ENCODE measurements at regions not wholly inside any gene's neighbourhood (a gene's known extent, or its start where the extent isn't known, plus 50 kb on each side); places are given as distances from the start of the nearest gene placed in this dataset.

DNA sequence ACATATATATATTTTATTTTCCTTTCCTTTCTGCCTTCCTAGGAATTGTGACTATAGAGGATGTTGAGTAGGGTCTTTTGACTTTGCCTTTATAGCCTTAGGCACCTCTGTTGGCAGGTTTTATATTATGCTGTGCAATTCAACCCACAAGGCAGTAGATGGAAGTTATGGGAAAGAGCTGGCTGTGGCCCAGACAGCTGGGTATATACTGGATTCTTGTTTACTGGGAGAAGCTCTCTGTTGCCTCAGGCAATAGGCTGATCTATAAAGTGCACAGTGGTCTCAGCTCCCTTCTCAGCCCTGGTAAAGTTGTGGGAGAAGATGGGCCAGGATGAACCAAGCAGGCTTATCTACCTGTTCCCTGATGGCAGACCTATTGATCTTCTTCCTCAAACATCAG, 342.0 kb downstream of the GBA3 start:
- H3K4me3 ChIP-seq, result no peak overlapping the region
- no peak for TF ChIP-seq POLR2A (IDR thresholded peaks at IDR 0.05)
- TF ChIP-seq, protein P1, sequence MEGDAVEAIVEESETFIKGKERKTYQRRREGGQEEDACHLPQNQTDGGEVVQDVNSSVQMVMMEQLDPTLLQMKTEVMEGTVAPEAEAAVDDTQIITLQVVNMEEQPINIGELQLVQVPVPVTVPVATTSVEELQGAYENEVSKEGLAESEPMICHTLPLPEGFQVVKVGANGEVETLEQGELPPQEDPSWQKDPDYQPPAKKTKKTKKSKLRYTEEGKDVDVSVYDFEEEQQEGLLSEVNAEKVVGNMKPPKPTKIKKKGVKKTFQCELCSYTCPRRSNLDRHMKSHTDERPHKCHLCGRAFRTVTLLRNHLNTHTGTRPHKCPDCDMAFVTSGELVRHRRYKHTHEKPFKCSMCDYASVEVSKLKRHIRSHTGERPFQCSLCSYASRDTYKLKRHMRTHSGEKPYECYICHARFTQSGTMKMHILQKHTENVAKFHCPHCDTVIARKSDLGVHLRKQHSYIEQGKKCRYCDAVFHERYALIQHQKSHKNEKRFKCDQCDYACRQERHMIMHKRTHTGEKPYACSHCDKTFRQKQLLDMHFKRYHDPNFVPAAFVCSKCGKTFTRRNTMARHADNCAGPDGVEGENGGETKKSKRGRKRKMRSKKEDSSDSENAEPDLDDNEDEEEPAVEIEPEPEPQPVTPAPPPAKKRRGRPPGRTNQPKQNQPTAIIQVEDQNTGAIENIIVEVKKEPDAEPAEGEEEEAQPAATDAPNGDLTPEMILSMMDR (IDR thresholded peaks at IDR 0.05), result no peak
- H3K4me1 ChIP-seq, result no peaks in the 10 kb centered on the region
- no peaks in the 10 kb centered on the region for H3K36me3 ChIP-seq
- no peaks in the 10 kb centered on the region for H3K9me3 ChIP-seq
- H3K27me3 ChIP-seq, result no peaks in the 10 kb centered on the region
- no peak overlapping the region for H3K27ac ChIP-seq
- DNase-seq, result no peak

DNA sequence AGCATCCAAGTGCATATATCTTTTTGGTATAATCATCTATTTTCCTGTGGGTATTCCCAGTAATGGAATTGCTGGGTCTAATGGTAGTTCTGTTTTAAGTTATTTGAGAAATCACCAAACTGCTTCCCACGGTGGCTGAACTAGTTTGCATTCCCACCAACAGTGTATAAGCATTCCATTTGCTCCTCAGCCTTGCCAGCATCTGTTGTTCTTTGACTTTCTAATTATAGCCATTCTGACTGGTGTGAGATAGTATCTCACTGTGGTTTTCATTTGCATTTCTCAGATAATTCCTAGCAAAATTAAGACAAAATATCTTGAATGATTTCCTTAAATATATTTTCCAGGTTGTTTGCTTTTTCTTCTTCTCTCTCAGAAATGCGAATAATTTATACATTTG, 341.1 kb downstream of the GBA3 start:
- H3K27ac ChIP-seq, result no peak overlapping the region
- TF ChIP-seq POLR2A (IDR thresholded peaks at IDR 0.05), result no peak
- TF ChIP-seq, protein P1 (IDR thresholded peaks at IDR 0.05), result no peak
- no peak for DNase-seq

DNA sequence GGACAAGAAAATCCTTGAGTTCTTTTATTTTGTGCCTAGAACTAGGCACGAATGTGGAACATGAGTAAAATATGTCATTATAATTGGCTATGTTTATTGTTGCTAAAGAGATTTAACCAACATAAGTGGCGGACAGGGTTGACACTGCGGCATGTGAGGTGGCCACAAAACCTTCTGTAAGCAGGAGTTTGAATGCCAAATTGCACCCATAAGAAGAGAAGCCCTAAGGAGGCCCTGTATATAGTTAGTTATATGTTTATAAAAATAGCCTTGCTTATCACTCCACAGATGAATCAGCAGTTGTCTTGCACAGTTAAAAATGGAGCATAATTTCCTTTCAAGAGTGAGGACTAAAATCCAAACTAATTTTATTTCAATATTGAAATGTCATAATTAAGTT, 336.1 kb downstream of the GBA3 start:
- Histone ChIP-seq H3K27me3 (no peaks in the 10 kb centered on the region), H3K4me3 (no peak overlapping the region), H3K36me3 (no peaks in the 10 kb centered on the region), H3K27ac (no peak overlapping the region), H3K4me1 (no peaks in the 10 kb centered on the region), H3K9me3 (no peaks in the 10 kb centered on the region)
- DNase-seq, result no peak
- no peak for TF ChIP-seq POLR2A (IDR thresholded peaks at IDR 0.05)
- TF ChIP-seq, protein P1 (IDR thresholded peaks at IDR 0.05), result no peak

More for the DNA sequence above, 341.1 kb downstream of the GBA3 start:
- no peak overlapping the region for H3K4me3 ChIP-seq
- H3K4me1 ChIP-seq, result no peaks in the 10 kb centered on the region
- H3K36me3 ChIP-seq, result no peaks in the 10 kb centered on the region
- H3K9me3 ChIP-seq, result no peaks in the 10 kb centered on the region
- H3K27me3 ChIP-seq, result no peaks in the 10 kb centered on the region

DNA sequence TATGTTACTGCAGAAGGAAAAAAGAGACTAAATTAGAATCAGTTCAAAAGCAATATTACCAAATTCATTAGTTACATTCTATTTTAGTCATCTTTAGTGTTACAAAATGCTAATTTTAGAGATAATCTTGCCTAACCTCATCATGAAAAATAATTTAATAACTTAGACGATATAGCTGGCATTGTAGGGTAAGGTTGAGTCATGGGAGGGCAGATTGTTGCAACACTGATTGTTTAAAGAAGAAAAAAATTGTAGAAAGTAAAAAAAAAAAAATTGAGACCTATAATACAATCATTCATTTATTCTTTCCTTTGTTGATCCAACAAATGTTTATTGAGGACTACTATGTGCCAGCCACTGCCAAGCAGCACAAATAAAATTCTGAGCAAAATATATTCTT, 330.9 kb downstream of the GBA3 start:
- H3K36me3 ChIP-seq, result no peaks in the 10 kb centered on the region
- no peak overlapping the region for H3K27ac ChIP-seq
- no peaks in the 10 kb centered on the region for H3K9me3 ChIP-seq
- no peak for DNase-seq
- H3K27me3 ChIP-seq, result no peaks in the 10 kb centered on the region
- H3K4me3 ChIP-seq, result no peak overlapping the region
- TF ChIP-seq, protein P1 (IDR thresholded peaks at IDR 0.05), result no peak
- no peak for TF ChIP-seq POLR2A (IDR thresholded peaks at IDR 0.05)
- H3K4me1 ChIP-seq, result no peaks in the 10 kb centered on the region

DNA sequence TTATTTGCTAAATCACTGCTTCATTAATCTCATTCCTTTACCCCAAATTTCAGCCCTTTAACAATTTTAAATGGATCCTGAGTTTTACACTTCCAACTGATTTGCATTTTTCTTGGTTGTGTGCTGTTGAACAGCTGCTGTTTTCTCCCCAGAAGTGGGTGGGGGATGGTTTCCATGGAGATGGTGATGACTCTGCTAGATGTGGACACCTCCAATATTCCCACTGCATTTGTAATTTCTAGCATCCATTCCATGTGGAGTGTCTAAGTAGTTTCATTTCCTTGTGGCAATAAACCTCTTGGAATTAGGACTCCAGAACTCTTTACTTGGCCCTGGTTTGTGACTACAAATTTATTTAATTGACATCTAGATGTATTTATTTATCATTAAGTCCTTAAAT, 330.4 kb downstream of the GBA3 start:
- no peak overlapping the region for H3K4me3 ChIP-seq
- H3K36me3 ChIP-seq, result no peaks in the 10 kb centered on the region
- no peak overlapping the region for H3K27ac ChIP-seq
- H3K4me1 ChIP-seq, result no peaks in the 10 kb centered on the region
- TF ChIP-seq, protein P1 (IDR thresholded peaks at IDR 0.05), result no peak
- no peak for TF ChIP-seq POLR2A (IDR thresholded peaks at IDR 0.05)
- H3K9me3 ChIP-seq, result no peaks in the 10 kb centered on the region
- DNase-seq, result no peak
- H3K27me3 ChIP-seq, result no peaks in the 10 kb centered on the region

DNA sequence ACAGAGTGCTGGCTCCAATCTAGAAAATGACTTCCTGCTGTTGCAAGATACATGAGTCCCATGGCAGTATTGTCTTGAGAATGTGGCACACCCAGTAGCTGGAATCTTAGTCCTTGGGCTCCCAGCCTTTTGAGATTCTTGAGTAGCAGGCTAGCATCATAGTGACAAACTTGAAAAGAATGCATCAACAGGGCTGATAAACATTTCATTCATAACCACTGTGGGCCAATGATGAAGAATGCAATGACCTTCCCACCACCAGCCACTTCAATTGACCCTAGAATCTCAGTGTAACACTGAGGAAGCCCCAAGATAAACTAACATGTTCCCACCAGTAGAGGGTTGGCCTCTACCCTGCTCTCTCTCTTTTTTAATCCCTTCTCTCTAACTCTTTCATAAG, 329.3 kb downstream of the GBA3 start:
- Histone ChIP-seq H3K9me3 (no peaks in the 10 kb centered on the region), H3K36me3 (no peaks in the 10 kb centered on the region), H3K4me3 (no peak overlapping the region)

More for the DNA sequence above, 329.3 kb downstream of the GBA3 start:
- Histone ChIP-seq H3K27ac (no peak overlapping the region), H3K27me3 (no peaks in the 10 kb centered on the region), H3K4me1 (no peaks in the 10 kb centered on the region)
- no peak for DNase-seq
- TF ChIP-seq, protein P1 (IDR thresholded peaks at IDR 0.05), result no peak
